ENCODE measurements at regions not wholly inside any gene's neighbourhood (a gene's known extent, or its start where the extent isn't known, plus 50 kb on each side); places are given as distances from the start of the nearest gene placed in this dataset.
A peak's percentile ranks its signal among the peaks of the same experiment; 100 is the strongest.

DNA sequence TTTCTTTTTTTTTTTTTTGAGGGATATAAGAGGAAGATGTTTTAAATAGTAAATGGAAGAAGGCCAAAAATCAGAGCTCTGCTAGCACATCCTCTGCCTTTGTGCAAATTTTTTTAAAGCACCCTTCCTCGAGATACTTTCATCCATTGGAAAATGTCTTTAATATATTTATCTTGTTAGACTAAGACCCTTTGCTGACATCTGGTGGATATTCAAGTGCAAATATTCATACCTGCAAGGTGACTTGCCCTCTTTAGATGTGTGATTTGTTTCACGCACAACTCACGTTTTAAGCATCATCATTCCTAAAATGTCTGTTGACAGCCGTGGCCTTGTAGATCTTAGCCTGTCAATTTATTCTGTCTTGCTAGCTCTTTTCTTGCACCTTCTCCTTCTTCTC lies 258.5 kb downstream of the AGTPBP1 start:
- Histone ChIP-seq H2AFZ (ENCODE audit: insufficient read depth, low read depth, low read length, poor library complexity, severe bottlenecking) (no peak overlapping the region), H3K79me2 (ENCODE audit: insufficient read depth, low read length) (no peaks in the 10 kb centered on the region), H3K4me2 (replicated peaks; ENCODE audit: extremely low read depth, low read length, poor library complexity, severe bottlenecking) (no peak overlapping the region), H4K20me1 (ENCODE audit: insufficient read depth, low read length) (no peaks in the 10 kb centered on the region), H3K9ac (ENCODE audit: insufficient read depth, low read length, poor library complexity, severe bottlenecking) (no peak overlapping the region), H3K4me1 (ENCODE audit: control insufficient read depth in 1 of 2, insufficient read depth in 2 of 2, low read length in 2 of 2) (no peaks in the 10 kb centered on the region), H3K36me3 (replicated peaks in 1 of 2; ENCODE audit: control insufficient read depth in 1 of 2, insufficient read depth in 2 of 2, low read length in 2 of 2) (no peaks in the 10 kb centered on the region), H3K27me3 (ENCODE audit: control insufficient read depth in 2 of 2, insufficient read depth in 2 of 2, low read length in 2 of 2) (no peaks in the 10 kb centered on the region), H3K9me3 (replicated peaks in 1 of 2; ENCODE audit: control insufficient read depth in 1 of 2, insufficient read depth in 1 of 2, low read length in 2 of 2) (no peaks in the 10 kb centered on the region), H3K27ac (ENCODE audit: low read depth in 1 of 2, low read length in 2 of 2) (no peak overlapping the region), H3K4me3 (replicated peaks in 1 of 3; ENCODE audit: low read depth in 2 of 3, low read length in 3 of 3) (no peak overlapping the region)
- H3K27me3 Mint-ChIP-seq (ENCODE audit: low read depth in 3 of 3): peaks cover 6 to 10% (median 10%) of the 10 kb centered on the region in 3 donors
- intact Hi-C loops (cut with micrococcal nuclease): no loop called here
- H3K36me3 Mint-ChIP-seq: no peaks in the 10 kb centered on the region
- no peak overlapping the region for H3K4me3 Mint-ChIP-seq
- H3K27ac Mint-ChIP-seq: no peak overlapping the region
- peaks cover 0 to 4% (median 0%) of the 10 kb centered on the region in 7 donors for H3K9me3 Mint-ChIP-seq
- peaks cover 8% of the 10 kb centered on the region for H3K4me1 Mint-ChIP-seq
- no peak for DNase-seq
- WGBS (ENCODE audit: insufficient coverage): 89% methylated on average over 3 of the region's 4 CpGs
- TF ChIP-seq, protein P1, sequence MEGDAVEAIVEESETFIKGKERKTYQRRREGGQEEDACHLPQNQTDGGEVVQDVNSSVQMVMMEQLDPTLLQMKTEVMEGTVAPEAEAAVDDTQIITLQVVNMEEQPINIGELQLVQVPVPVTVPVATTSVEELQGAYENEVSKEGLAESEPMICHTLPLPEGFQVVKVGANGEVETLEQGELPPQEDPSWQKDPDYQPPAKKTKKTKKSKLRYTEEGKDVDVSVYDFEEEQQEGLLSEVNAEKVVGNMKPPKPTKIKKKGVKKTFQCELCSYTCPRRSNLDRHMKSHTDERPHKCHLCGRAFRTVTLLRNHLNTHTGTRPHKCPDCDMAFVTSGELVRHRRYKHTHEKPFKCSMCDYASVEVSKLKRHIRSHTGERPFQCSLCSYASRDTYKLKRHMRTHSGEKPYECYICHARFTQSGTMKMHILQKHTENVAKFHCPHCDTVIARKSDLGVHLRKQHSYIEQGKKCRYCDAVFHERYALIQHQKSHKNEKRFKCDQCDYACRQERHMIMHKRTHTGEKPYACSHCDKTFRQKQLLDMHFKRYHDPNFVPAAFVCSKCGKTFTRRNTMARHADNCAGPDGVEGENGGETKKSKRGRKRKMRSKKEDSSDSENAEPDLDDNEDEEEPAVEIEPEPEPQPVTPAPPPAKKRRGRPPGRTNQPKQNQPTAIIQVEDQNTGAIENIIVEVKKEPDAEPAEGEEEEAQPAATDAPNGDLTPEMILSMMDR (IDR thresholded peaks at IDR 0.05): no peak

DNA sequence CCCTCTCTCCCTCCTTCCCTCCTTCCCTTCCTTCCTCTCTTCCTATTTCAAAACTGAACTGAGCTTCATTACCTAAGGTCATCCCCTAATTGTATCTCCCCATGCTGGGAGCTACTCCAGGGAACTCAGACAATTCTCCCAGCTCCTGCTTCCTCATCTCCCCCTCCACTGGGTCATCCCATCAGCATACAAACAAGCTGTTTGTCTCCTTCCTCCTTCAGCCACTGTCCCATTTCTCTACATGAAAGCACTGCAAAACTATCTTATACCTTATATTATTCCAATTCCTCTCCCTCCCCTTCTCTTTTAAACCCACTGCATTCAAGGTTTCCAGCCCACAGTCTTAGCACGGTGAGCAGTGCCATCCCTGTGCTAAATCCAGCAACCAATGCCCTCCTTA lies 262.4 kb downstream of the AGTPBP1 start:
- WGBS (ENCODE audit: insufficient coverage): 91% methylated on average over 1 of the region's 1 CpG
- no peaks in the 10 kb centered on the region for H3K27me3 ChIP-seq (ENCODE audit: control insufficient read depth in 2 of 2, insufficient read depth in 2 of 2, low read length in 2 of 2)
- H3K4me2 ChIP-seq (replicated peaks; ENCODE audit: extremely low read depth, low read length, poor library complexity, severe bottlenecking): no peak overlapping the region
- H3K4me3 ChIP-seq (replicated peaks in 1 of 3; ENCODE audit: low read depth in 2 of 3, low read length in 3 of 3): no peak overlapping the region
- peak overlapping the region in 1 of 7 donors; percentile 64 for H3K27ac Mint-ChIP-seq
- H2AFZ ChIP-seq (ENCODE audit: insufficient read depth, low read depth, low read length, poor library complexity, severe bottlenecking): no peak overlapping the region
- H3K27me3 Mint-ChIP-seq (ENCODE audit: low read depth in 3 of 3): peaks cover 0 to 8% (median 4%) of the 10 kb centered on the region in 3 donors
- H3K9ac ChIP-seq (ENCODE audit: insufficient read depth, low read length, poor library complexity, severe bottlenecking): no peak overlapping the region
- no peaks in the 10 kb centered on the region for H3K36me3 ChIP-seq (replicated peaks in 1 of 2; ENCODE audit: control insufficient read depth in 1 of 2, insufficient read depth in 2 of 2, low read length in 2 of 2)
- no peak overlapping the region for H3K27ac ChIP-seq (ENCODE audit: low read depth in 1 of 2, low read length in 2 of 2)
- TF ChIP-seq, protein P1 (IDR thresholded peaks at IDR 0.05): no peak
- DNase-seq: no peak
- no peaks in the 10 kb centered on the region for H3K36me3 Mint-ChIP-seq
- H3K79me2 ChIP-seq (ENCODE audit: insufficient read depth, low read length): no peaks in the 10 kb centered on the region
- no peaks in the 10 kb centered on the region for H4K20me1 ChIP-seq (ENCODE audit: insufficient read depth, low read length)
- H3K9me3 Mint-ChIP-seq: peaks cover 6 to 20% (median 12%) of the 10 kb centered on the region in 7 donors
- H3K4me3 Mint-ChIP-seq: no peak overlapping the region
- peaks cover 8% of the 10 kb centered on the region for H3K4me1 Mint-ChIP-seq
- no peaks in the 10 kb centered on the region for H3K4me1 ChIP-seq (ENCODE audit: control insufficient read depth in 1 of 2, insufficient read depth in 2 of 2, low read length in 2 of 2)
- intact Hi-C loops (cut with micrococcal nuclease): no loop called here
- H3K9me3 ChIP-seq (replicated peaks in 1 of 2; ENCODE audit: control insufficient read depth in 1 of 2, insufficient read depth in 1 of 2, low read length in 2 of 2): peaks cover 8 to 10% of the 10 kb centered on the region in 2 donors

Measured in CD14-positive monocyte (primary cell).